PC-9 (cell line): ENCODE measurements at regions not wholly inside any gene's neighbourhood (a gene's known extent, or its start where the extent isn't known, plus 50 kb on each side); places are given as distances from the start of the nearest gene placed in this dataset.

Source experiments
- BruUV-seq: library from RNA; stranded (reverse); fragments of 400-500 nt; replicated peaks from 2 replicates; lab custom pipeline; 2021; lab: Mats Ljungman, UMichigan
- CTCF ChIA-PET: fragments of 300-600 bp; sonication (Branson Sonifier 250); formaldehyde crosslinking; loops from one replicate; lab custom pipeline; 2022; ENCODE audit warnings: antibody characterized with exemption; lab: Charles Lee
- POLR2A ChIA-PET: fragments of 300-600 bp; sonication (Branson Sonifier 250); formaldehyde crosslinking; loops from one replicate; lab custom pipeline; 2022; ENCODE audit warnings: antibody characterized with exemption; ENCODE audit not compliant: unreplicated experiment; lab: Charles Lee
- DNase-seq, 2 experiments: peaks; one replicate each; pipeline versions ENCODE4 v3.0.0 to v3.0.0-alpha.2; 2015 to 2022; ENCODE audit warnings: mixed read lengths in 1 of 2
- H2AFZ ChIP-seq: fragments of 200-600 bp; sonication (generic); 2 replicates; pipeline ENCODE4 v1.8.1; 2017; ENCODE audit warnings: antibody characterized with exemption
- H3F3A ChIP-seq: fragments of 200-600 bp; sonication (generic); 2 replicates; pipeline ENCODE4 v1.8.1; 2017; ENCODE audit warnings: antibody characterized with exemption, mild to moderate bottlenecking, low read depth; ENCODE audit not compliant: insufficient read depth
- H3K27ac ChIP-seq: fragments of 200-600 bp; sonication (generic); 2 replicates; pipeline ENCODE4 v1.6.1; 2016; ENCODE audit warnings: mixed run types
- H3K27me3 ChIP-seq: fragments of 200-600 bp; sonication (generic); 2 replicates; pipeline ENCODE4 v1.6.1; 2016; ENCODE audit warnings: low read depth, mixed run types; ENCODE audit not compliant: insufficient read depth
- H3K36me3 ChIP-seq: fragments of 200-600 bp; sonication (generic); 2 replicates; pipeline ENCODE4 v1.6.1; 2016; ENCODE audit warnings: low read depth, mixed run types
- H3K4me1 ChIP-seq: fragments of 200-600 bp; sonication (generic); replicated peaks from 2 replicates; pipeline ENCODE4 v1.6.1; 2016; ENCODE audit warnings: mixed run types; ENCODE audit not compliant: insufficient read depth
- H3K4me2 ChIP-seq: fragments of 200-600 bp; sonication (generic); 2 replicates; pipeline ENCODE4 v1.6.1; 2017; ENCODE audit warnings: mixed run types
- H3K4me3 ChIP-seq: fragments of 200-600 bp; sonication (generic); 2 replicates; pipeline ENCODE4 v1.6.1; 2016; ENCODE audit warnings: mixed run types
- H3K79me2 ChIP-seq: fragments of 200-600 bp; sonication (generic); 2 replicates; pipeline ENCODE4 v1.6.1; 2017; ENCODE audit warnings: low read depth, mixed run types
- H3K9me2 ChIP-seq: fragments of 200-600 bp; sonication (generic); 2 replicates; pipeline ENCODE4 v1.8.1; 2017; ENCODE audit warnings: mild to moderate bottlenecking; ENCODE audit not compliant: insufficient read depth
- H3K9me3 ChIP-seq: fragments of 200-600 bp; sonication (generic); 2 replicates; pipeline ENCODE4 v1.8.1; 2016; ENCODE audit warnings: low read depth; ENCODE audit not compliant: insufficient read depth
- H4K20me1 ChIP-seq: fragments of 200-600 bp; sonication (generic); 2 replicates; pipeline ENCODE4 v1.8.1; 2017; ENCODE audit not compliant: insufficient read depth
- CTCF ChIP-seq: fragments of 200-600 bp; sonication (generic); conservative IDR thresholded peaks from 2 replicates; pipeline ENCODE4 v1.6.1; 2017; ENCODE audit warnings: mixed run types, antibody characterized with exemption, mild to moderate bottlenecking, moderate library complexity
- EZH2 ChIP-seq: fragments of 200-600 bp; sonication (generic); IDR thresholded peaks from 2 replicates; pipeline ENCODE4 v1.8.0; 2017; ENCODE audit warnings: antibody characterized with exemption, low read depth
- intact Hi-C: fragments of 100-400 bp; cut with micrococcal nuclease; formaldehyde crosslinking; loops from one replicate; pipeline ENCODE4 v1.10.0; 2022; ENCODE audit not compliant: unreplicated experiment

GRCh38 chr9:106305428-106306133 is 557.4 kb upstream of the ZNF462 start:
- no peak overlapping the region for H3K4me3 ChIP-seq
- H3F3A ChIP-seq, result no peaks in the 10 kb centered on the region
- H3K9me2 ChIP-seq, result no peaks in the 10 kb centered on the region; the same call in 1 of the 2 replicates
- H3K9me3 ChIP-seq, result no peaks in the 10 kb centered on the region
- DNase-seq, result no peak
- intact Hi-C loops, result no loop called here
- ChIA-PET CTCF (no interaction called here), POLR2A (no interaction called here)
- H3K27ac ChIP-seq, result no peak overlapping the region
- no peaks in the 10 kb centered on the region for H4K20me1 ChIP-seq
- H2AFZ ChIP-seq, result no peak overlapping the region
- H3K79me2 ChIP-seq, result no peaks in the 10 kb centered on the region
- TF ChIP-seq EZH2, result no peak
- no peak for TF ChIP-seq CTCF
- no peaks in the 10 kb centered on the region for H3K27me3 ChIP-seq
- H3K4me1 ChIP-seq, result peaks cover 6% of the 10 kb centered on the region; the same call in 1 of the 2 replicates
- no peaks in the 10 kb centered on the region for H3K36me3 ChIP-seq
- BruUV-seq, result no TSS peak
- no peak overlapping the region for H3K4me2 ChIP-seq

- Histone ChIP-seq H3K27ac (no peak overlapping the region), H3K4me1 (peaks cover 6% of the 10 kb centered on the region; the same call in 1 of the 2 replicates), H3K27me3 (no peaks in the 10 kb centered on the region), H3K4me2 (no peak overlapping the region), H2AFZ (no peak overlapping the region), H3K36me3 (no peaks in the 10 kb centered on the region), H4K20me1 (no peaks in the 10 kb centered on the region), H3F3A (no peaks in the 10 kb centered on the region), H3K4me3 (no peak overlapping the region), H3K79me2 (no peaks in the 10 kb centered on the region), H3K9me2 (peaks cover 4% of the 10 kb centered on the region; the same call in 1 of the 2 replicates), H3K9me3 (no peaks in the 10 kb centered on the region)
- no peak for DNase-seq
- BruUV-seq, result no TSS peak
- CTCF ChIA-PET, result no interaction called here
- POLR2A ChIA-PET, result no interaction called here
- no peak for TF ChIP-seq CTCF
- TF ChIP-seq EZH2, result no peak
- intact Hi-C loops, result no loop called here
Measured at GRCh38 chr9:106307670-106308069, 555.3 kb upstream of the ZNF462 start.

- Histone ChIP-seq H3K9me2 (peaks cover 4% of the 10 kb centered on the region; the same call in 1 of the 2 replicates), H2AFZ (no peak overlapping the region), H3F3A (no peaks in the 10 kb centered on the region), H3K4me2 (no peak overlapping the region), H4K20me1 (no peaks in the 10 kb centered on the region), H3K27ac (no peak overlapping the region), H3K4me3 (no peak overlapping the region), H3K4me1 (peaks cover 11% of the 10 kb centered on the region), H3K36me3 (no peaks in the 10 kb centered on the region), H3K9me3 (no peaks in the 10 kb centered on the region), H3K79me2 (no peaks in the 10 kb centered on the region), H3K27me3 (no peaks in the 10 kb centered on the region)
- DNase-seq, result no peak
- ChIA-PET POLR2A (no interaction called here), CTCF (no interaction called here)
- intact Hi-C loops, result no loop called here
- TF ChIP-seq CTCF, result no peak
- no peak for TF ChIP-seq EZH2
- no TSS peak for BruUV-seq
Measured at GRCh38 chr9:106309925-106310324, 553.0 kb upstream of the ZNF462 start.
